ENCODE measurements at regions not wholly inside any gene's neighbourhood (a gene's known extent, or its start where the extent isn't known, plus 50 kb on each side); places are given as distances from the start of the nearest gene placed in this dataset.

- H3K27me3 ChIP-seq (ENCODE audit: insufficient read depth, low read length), result no peaks in the 10 kb centered on the region
- H2AK5ac ChIP-seq (ENCODE audit: insufficient read length, low read length), result no peak overlapping the region
- no peak overlapping the region for H3K9ac ChIP-seq (ENCODE audit: extremely low read depth, insufficient read length, low read length)
- Mint-ChIP-seq H3K27me3 (ENCODE audit: low read depth) (no peaks in the 10 kb centered on the region), H3K36me3 (ENCODE audit: insufficient read depth in 1 of 3, low read depth in 3 of 3) (no peaks in the 10 kb centered on the region; a peak in 1 of 7 replicates), H3K27ac (no peak overlapping the region), H3K9me3 (no peaks in the 10 kb centered on the region), H3K4me3 (no peak overlapping the region), H3K4me1 (no peaks in the 10 kb centered on the region)
- H3K23ac ChIP-seq (ENCODE audit: insufficient read length, low read depth, low read length), result no peak overlapping the region
- H3K23me2 ChIP-seq (ENCODE audit: insufficient read length, low read depth, low read length, poor library complexity, severe bottlenecking), result no peaks in the 10 kb centered on the region
- no peak overlapping the region for H4K8ac ChIP-seq (replicated peaks; ENCODE audit: insufficient read length, low read depth, low read length)
- H4K20me1 ChIP-seq (ENCODE audit: control insufficient read depth, insufficient read depth, insufficient read length), result no peaks in the 10 kb centered on the region
- H3K18ac ChIP-seq (ENCODE audit: insufficient read length, low read depth, low read length), result no peak overlapping the region
- no peak overlapping the region for H2BK20ac ChIP-seq (ENCODE audit: low read depth, low read length, poor library complexity, severe bottlenecking)
- H3K79me1 ChIP-seq (ENCODE audit: insufficient read depth, low read depth, low read length, poor library complexity, severe bottlenecking), result no peaks in the 10 kb centered on the region
- H3K56ac ChIP-seq (ENCODE audit: insufficient read length, low read depth, low read length), result no peak overlapping the region
- H3K14ac ChIP-seq (ENCODE audit: insufficient read depth, low read length), result no peak overlapping the region
- no peak overlapping the region for H2AFZ ChIP-seq (ENCODE audit: low read length)
- no peaks in the 10 kb centered on the region for H3K4me1 ChIP-seq (ENCODE audit: insufficient read depth, low read length)
- H4K91ac ChIP-seq (ENCODE audit: insufficient read length, low read depth, low read length), result no peak overlapping the region
- H2BK5ac ChIP-seq (ENCODE audit: insufficient read length, low read length), result no peak overlapping the region
- TF ChIP-seq, protein P1, sequence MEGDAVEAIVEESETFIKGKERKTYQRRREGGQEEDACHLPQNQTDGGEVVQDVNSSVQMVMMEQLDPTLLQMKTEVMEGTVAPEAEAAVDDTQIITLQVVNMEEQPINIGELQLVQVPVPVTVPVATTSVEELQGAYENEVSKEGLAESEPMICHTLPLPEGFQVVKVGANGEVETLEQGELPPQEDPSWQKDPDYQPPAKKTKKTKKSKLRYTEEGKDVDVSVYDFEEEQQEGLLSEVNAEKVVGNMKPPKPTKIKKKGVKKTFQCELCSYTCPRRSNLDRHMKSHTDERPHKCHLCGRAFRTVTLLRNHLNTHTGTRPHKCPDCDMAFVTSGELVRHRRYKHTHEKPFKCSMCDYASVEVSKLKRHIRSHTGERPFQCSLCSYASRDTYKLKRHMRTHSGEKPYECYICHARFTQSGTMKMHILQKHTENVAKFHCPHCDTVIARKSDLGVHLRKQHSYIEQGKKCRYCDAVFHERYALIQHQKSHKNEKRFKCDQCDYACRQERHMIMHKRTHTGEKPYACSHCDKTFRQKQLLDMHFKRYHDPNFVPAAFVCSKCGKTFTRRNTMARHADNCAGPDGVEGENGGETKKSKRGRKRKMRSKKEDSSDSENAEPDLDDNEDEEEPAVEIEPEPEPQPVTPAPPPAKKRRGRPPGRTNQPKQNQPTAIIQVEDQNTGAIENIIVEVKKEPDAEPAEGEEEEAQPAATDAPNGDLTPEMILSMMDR (conservative IDR thresholded peaks at IDR 0.05), result no peak
- no peak overlapping the region for H2BK15ac ChIP-seq (ENCODE audit: low read depth, low read length)
- H4K5ac ChIP-seq (ENCODE audit: insufficient read length, low read depth, low read length), result no peak overlapping the region
- no peak overlapping the region for H2BK12ac ChIP-seq (ENCODE audit: insufficient read length, low read depth, low read length)
- DNase-seq, result no peak
- H3K9me3 ChIP-seq (ENCODE audit: control insufficient read depth, low read depth, low read length), result no peaks in the 10 kb centered on the region
- no peak overlapping the region for H3K4ac ChIP-seq (ENCODE audit: low read depth, low read length)
- H3K79me2 ChIP-seq (ENCODE audit: insufficient read depth, low read length), result no peaks in the 10 kb centered on the region
- H3K4me2 ChIP-seq (ENCODE audit: insufficient read depth, insufficient read length, low read length), result no peak overlapping the region
- no peak overlapping the region for H2BK120ac ChIP-seq (ENCODE audit: low read depth, low read length, poor library complexity, severe bottlenecking)
- H3K27ac ChIP-seq (ENCODE audit: insufficient read length, low read depth, low read length), result no peak overlapping the region
- no CpG with 5 or more reads among the region's 3 CpGs for whole genome bisulfite sequencing (ENCODE audit: extremely low coverage, insufficient read length, low lambda C conversion rate)
- no peak overlapping the region for H3T11ph ChIP-seq (ENCODE audit: low read length)
Observed at GRCh38 chr4:187188741-187189140, 465.1 kb upstream of the FAT1 start.
